ENCODE measurements at regions not wholly inside any gene's neighbourhood (a gene's known extent, or its start where the extent isn't known, plus 50 kb on each side); places are given as distances from the start of the nearest gene placed in this dataset.

DNA sequence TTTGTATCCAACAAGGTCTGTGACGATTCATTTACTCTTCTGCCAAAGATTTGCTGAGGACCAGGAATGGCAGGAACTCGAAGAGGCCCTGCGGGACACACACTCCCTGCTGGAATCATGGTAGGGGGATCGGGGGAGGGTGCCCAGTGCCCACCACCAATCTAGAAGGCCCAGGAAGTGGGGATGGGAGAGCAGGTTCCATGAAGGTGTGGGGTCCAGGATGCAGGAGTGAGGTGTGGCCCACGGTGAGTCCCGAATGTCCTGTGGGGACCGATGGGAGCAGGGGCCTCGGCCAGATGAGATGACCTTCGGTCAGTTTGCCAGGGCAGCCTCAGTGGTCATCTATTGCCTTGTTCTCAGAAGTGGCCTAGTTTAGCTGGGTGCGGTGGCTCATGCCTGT lies 492.7 kb downstream of the BRD1 start:
- WGBS (ENCODE audit: insufficient coverage) = 86% methylated on average over 10 of the region's 10 CpGs
- DNase-seq (no peak), ATAC-seq (no peak)
- H3K4me1 Mint-ChIP-seq = no peaks in the 10 kb centered on the region
- no peaks in the 10 kb centered on the region for H3K9me3 Mint-ChIP-seq
- TF ChIP-seq, protein P1, sequence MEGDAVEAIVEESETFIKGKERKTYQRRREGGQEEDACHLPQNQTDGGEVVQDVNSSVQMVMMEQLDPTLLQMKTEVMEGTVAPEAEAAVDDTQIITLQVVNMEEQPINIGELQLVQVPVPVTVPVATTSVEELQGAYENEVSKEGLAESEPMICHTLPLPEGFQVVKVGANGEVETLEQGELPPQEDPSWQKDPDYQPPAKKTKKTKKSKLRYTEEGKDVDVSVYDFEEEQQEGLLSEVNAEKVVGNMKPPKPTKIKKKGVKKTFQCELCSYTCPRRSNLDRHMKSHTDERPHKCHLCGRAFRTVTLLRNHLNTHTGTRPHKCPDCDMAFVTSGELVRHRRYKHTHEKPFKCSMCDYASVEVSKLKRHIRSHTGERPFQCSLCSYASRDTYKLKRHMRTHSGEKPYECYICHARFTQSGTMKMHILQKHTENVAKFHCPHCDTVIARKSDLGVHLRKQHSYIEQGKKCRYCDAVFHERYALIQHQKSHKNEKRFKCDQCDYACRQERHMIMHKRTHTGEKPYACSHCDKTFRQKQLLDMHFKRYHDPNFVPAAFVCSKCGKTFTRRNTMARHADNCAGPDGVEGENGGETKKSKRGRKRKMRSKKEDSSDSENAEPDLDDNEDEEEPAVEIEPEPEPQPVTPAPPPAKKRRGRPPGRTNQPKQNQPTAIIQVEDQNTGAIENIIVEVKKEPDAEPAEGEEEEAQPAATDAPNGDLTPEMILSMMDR (IDR thresholded peaks at IDR 0.05) = no peak
- H3K27ac Mint-ChIP-seq = no peak overlapping the region
- H3K27me3 Mint-ChIP-seq (ENCODE audit: low read depth in 2 of 2) = peaks cover 0 to 6% of the 10 kb centered on the region in 2 donors
- Histone ChIP-seq H3K27ac (ENCODE audit: low read length) (no peak overlapping the region), H3K4me3 (ENCODE audit: low read length) (no peak overlapping the region), H3K9me3 (ENCODE audit: control insufficient read depth, insufficient read depth, low read length) (no peaks in the 10 kb centered on the region), H3K36me3 (ENCODE audit: control insufficient read depth, insufficient read depth, low read length) (no peaks in the 10 kb centered on the region), H3K4me1 (ENCODE audit: control insufficient read depth, insufficient read depth, low read length) (no peaks in the 10 kb centered on the region), H3K27me3 (ENCODE audit: control insufficient read depth, insufficient read depth, low read length) (no peaks in the 10 kb centered on the region)
- no peaks in the 10 kb centered on the region for H3K36me3 Mint-ChIP-seq
- no peak overlapping the region for H3K4me3 Mint-ChIP-seq
- intact Hi-C loops (cut with micrococcal nuclease) = no loop called here

DNA sequence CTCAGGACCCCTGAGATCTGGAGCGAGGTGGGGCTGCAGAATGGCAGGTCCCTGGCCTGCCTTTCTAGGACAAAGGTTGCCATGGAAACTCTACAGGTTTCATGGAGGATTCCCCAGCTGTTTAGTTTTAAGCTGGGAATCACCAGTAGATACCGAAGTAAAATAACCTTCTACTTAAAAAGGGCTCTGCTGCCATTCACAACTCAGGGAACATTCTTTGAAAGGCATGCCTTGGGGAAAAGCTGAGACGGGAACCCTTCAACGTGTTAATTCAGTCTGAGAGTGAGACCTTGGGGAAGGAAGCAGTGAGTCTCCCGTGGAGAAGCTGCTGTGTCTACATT lies 493.3 kb downstream of the BRD1 start:
- Histone ChIP-seq H3K9me3 (ENCODE audit: control insufficient read depth, insufficient read depth, low read length) (no peaks in the 10 kb centered on the region), H3K27ac (ENCODE audit: low read length) (no peak overlapping the region), H3K36me3 (ENCODE audit: control insufficient read depth, insufficient read depth, low read length) (no peaks in the 10 kb centered on the region), H3K4me3 (ENCODE audit: low read length) (no peak overlapping the region), H3K4me1 (ENCODE audit: control insufficient read depth, insufficient read depth, low read length) (no peaks in the 10 kb centered on the region), H3K27me3 (ENCODE audit: control insufficient read depth, insufficient read depth, low read length) (no peaks in the 10 kb centered on the region)
- H3K4me1 Mint-ChIP-seq = no peaks in the 10 kb centered on the region
- H3K4me3 Mint-ChIP-seq = no peak overlapping the region
- WGBS (ENCODE audit: insufficient coverage) = 44% methylated on average over 5 of the region's 5 CpGs
- TF ChIP-seq, protein P1 (IDR thresholded peaks at IDR 0.05) = no peak
- H3K27me3 Mint-ChIP-seq (ENCODE audit: low read depth in 2 of 2) = peaks cover 0 to 2% of the 10 kb centered on the region in 2 donors
- no peak for DNase-seq
- ATAC-seq = no peak
- no peak overlapping the region for H3K27ac Mint-ChIP-seq
- H3K9me3 Mint-ChIP-seq = no peaks in the 10 kb centered on the region
- no peaks in the 10 kb centered on the region for H3K36me3 Mint-ChIP-seq
- intact Hi-C loops (cut with micrococcal nuclease) = no loop called here

DNA sequence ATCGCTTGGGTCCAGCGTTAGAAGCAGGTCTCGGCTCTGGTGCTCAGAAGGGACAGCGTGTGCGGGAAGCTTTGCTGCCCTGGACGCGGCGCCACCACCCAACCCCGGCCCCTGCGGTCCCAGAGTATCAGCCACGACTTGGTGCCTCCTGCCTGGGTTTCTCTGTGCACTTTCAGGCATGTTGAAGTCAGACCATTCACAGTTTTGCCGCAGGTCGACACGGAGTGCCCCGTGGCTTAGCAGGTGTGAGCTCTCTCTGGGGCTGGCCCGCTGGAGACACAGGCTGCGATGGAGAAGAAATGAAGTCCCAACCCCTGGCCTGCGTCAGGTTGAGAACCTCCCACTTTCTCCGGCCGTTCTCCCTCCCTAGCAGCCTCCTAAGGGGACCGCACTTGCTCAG lies 494.5 kb downstream of the BRD1 start:
- Mint-ChIP-seq H3K4me3 (no peak overlapping the region), H3K9me3 (no peaks in the 10 kb centered on the region), H3K27me3 (ENCODE audit: low read depth in 2 of 2) (no peaks in the 10 kb centered on the region), H3K4me1 (no peaks in the 10 kb centered on the region), H3K27ac (no peak overlapping the region), H3K36me3 (no peaks in the 10 kb centered on the region)
- Histone ChIP-seq H3K27me3 (ENCODE audit: control insufficient read depth, insufficient read depth, low read length) (no peaks in the 10 kb centered on the region), H3K27ac (ENCODE audit: low read length) (no peak overlapping the region), H3K36me3 (ENCODE audit: control insufficient read depth, insufficient read depth, low read length) (no peaks in the 10 kb centered on the region), H3K9me3 (ENCODE audit: control insufficient read depth, insufficient read depth, low read length) (no peaks in the 10 kb centered on the region), H3K4me3 (ENCODE audit: low read length) (no peak overlapping the region), H3K4me1 (ENCODE audit: control insufficient read depth, insufficient read depth, low read length) (no peaks in the 10 kb centered on the region)
- TF ChIP-seq, protein P1 (IDR thresholded peaks at IDR 0.05) = no peak
- ATAC-seq (no peak), DNase-seq (no peak)
- WGBS (ENCODE audit: insufficient coverage) = 89% methylated on average over 21 of the region's 21 CpGs
- intact Hi-C loops (cut with micrococcal nuclease) = no loop called here

DNA sequence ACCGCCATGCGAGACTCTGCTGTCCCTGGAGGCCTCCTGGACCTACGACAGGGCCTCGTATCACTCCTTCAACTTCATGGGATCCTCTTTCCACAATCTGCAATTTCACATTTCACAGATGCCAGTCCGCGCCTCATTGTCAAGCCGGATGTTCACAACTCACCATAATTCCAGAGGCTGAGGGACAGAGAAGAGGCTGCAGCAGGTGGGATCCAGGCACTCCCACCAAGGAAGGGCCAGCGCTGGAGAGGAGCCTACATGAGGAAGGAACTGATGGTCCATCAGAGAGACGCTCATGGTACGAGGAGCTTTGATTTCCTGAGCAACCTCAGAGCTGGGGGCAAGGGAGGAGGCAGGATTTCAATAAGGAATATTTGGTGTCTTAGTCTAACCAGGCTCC lies 495.0 kb downstream of the BRD1 start:
- H3K4me3 Mint-ChIP-seq = no peak overlapping the region
- Histone ChIP-seq H3K4me1 (ENCODE audit: control insufficient read depth, insufficient read depth, low read length) (no peaks in the 10 kb centered on the region), H3K27me3 (ENCODE audit: control insufficient read depth, insufficient read depth, low read length) (no peaks in the 10 kb centered on the region), H3K36me3 (ENCODE audit: control insufficient read depth, insufficient read depth, low read length) (no peaks in the 10 kb centered on the region), H3K9me3 (ENCODE audit: control insufficient read depth, insufficient read depth, low read length) (no peaks in the 10 kb centered on the region), H3K4me3 (ENCODE audit: low read length) (no peak overlapping the region), H3K27ac (ENCODE audit: low read length) (no peak overlapping the region)
- DNase-seq (no peak), ATAC-seq (no peak)
- H3K36me3 Mint-ChIP-seq = no peaks in the 10 kb centered on the region
- intact Hi-C loops (cut with micrococcal nuclease) = no loop called here
- H3K27ac Mint-ChIP-seq = no peak overlapping the region
- no peaks in the 10 kb centered on the region for H3K9me3 Mint-ChIP-seq
- H3K4me1 Mint-ChIP-seq = no peaks in the 10 kb centered on the region
- no peaks in the 10 kb centered on the region for H3K27me3 Mint-ChIP-seq (ENCODE audit: low read depth in 2 of 2)
- TF ChIP-seq, protein P1 (IDR thresholded peaks at IDR 0.05) = no peak
- 86% methylated on average over 10 of the region's 10 CpGs for WGBS (ENCODE audit: insufficient coverage)
